ENCODE measurements at regions not wholly inside any gene's neighbourhood (a gene's known extent, or its start where the extent isn't known, plus 50 kb on each side); places are given as distances from the start of the nearest gene placed in this dataset.

- H3K36me3 ChIP-seq (ENCODE audit: insufficient read depth) = no peaks in the 10 kb centered on the region
- TF ChIP-seq CTCF (conservative IDR thresholded peaks at IDR 0.05; ENCODE audit: low read depth, low read length) = no peak
- H3K27me3 ChIP-seq (ENCODE audit: insufficient read depth, low read depth) = no peaks in the 10 kb centered on the region
- H3K9ac ChIP-seq = no peak overlapping the region
- H3K4me2 ChIP-seq = no peak overlapping the region
- no peaks in the 10 kb centered on the region for H3K4me1 ChIP-seq (ENCODE audit: low read depth, poor library complexity, severe bottlenecking)
- H2AFZ ChIP-seq (ENCODE audit: low read depth) = no peak overlapping the region
- no peak overlapping the region for H3K27ac ChIP-seq
- no peaks in the 10 kb centered on the region for H4K20me1 ChIP-seq (ENCODE audit: insufficient read depth)
- no peak overlapping the region for H3K4me3 ChIP-seq (IDR thresholded peaks at IDR 0.05; ENCODE audit: insufficient read depth, low read depth, low read length)
- H3K79me2 ChIP-seq (ENCODE audit: insufficient read depth, low read depth) = no peaks in the 10 kb centered on the region
These were observed 342.0 kb upstream of the IRX4 start for GRCh38 chr5:2224689-2225088.

- Histone ChIP-seq H3K27me3 (ENCODE audit: insufficient read depth, low read depth) (no peaks in the 10 kb centered on the region), H4K20me1 (ENCODE audit: insufficient read depth) (no peaks in the 10 kb centered on the region), H3K27ac (no peak overlapping the region), H3K36me3 (ENCODE audit: insufficient read depth) (no peaks in the 10 kb centered on the region), H3K79me2 (ENCODE audit: insufficient read depth, low read depth) (no peaks in the 10 kb centered on the region), H3K4me1 (ENCODE audit: low read depth, poor library complexity, severe bottlenecking) (no peaks in the 10 kb centered on the region), H2AFZ (ENCODE audit: low read depth) (no peak overlapping the region), H3K4me2 (no peak overlapping the region), H3K4me3 (IDR thresholded peaks at IDR 0.05; ENCODE audit: insufficient read depth, low read depth, low read length) (no peak overlapping the region), H3K9ac (no peak overlapping the region)
- no peak for TF ChIP-seq CTCF (conservative IDR thresholded peaks at IDR 0.05; ENCODE audit: low read depth, low read length)
These were observed 340.6 kb upstream of the IRX4 start for GRCh38 chr5:2223303-2223702.

DNA sequence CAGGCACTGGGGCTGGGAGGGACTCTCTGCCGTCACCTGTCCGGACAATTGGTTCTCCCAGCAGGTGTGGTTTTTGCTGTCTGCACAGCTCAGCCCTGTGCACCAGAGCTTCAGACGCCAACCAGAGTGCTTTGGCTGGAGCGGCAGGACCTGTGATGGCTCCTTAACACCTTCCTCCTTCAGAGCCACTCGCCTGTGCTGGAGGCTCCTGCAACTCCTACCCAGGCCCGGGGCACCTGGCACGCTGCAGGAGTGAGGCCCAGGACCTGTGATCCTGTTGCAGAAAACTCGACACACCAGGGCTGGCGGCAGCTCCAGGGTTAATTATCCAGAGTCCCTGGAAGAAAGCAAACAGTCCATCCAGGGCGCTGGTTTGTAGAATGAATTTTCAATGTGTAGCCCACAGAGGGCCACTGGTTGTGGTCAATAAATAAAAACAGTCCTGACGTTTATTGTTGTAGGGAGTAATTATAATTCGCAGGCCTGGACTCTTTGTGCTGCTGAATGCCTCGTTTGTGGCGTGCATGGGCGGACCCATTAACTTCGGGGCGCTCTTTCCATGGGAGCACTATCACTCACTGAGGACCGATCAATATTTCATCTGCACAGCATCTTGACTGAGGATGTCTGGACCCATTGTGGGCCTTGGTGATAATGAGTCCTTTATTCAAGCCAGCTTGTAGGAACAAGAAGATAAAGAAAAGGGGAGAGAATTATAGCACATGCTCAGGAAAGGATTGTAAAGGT lies 339.7 kb upstream of the IRX4 start:
- H3K27ac ChIP-seq = no peak overlapping the region
- H3K9ac ChIP-seq = no peak overlapping the region
- H3K27me3 ChIP-seq (ENCODE audit: insufficient read depth, low read depth) = no peaks in the 10 kb centered on the region
- H4K20me1 ChIP-seq (ENCODE audit: insufficient read depth) = no peaks in the 10 kb centered on the region
- H3K4me1 ChIP-seq (ENCODE audit: low read depth, poor library complexity, severe bottlenecking) = no peaks in the 10 kb centered on the region
- TF ChIP-seq CTCF (conservative IDR thresholded peaks at IDR 0.05; ENCODE audit: low read depth, low read length) = no peak
- H3K4me2 ChIP-seq = no peak overlapping the region
- no peak overlapping the region for H3K4me3 ChIP-seq (IDR thresholded peaks at IDR 0.05; ENCODE audit: insufficient read depth, low read depth, low read length)
- no peaks in the 10 kb centered on the region for H3K79me2 ChIP-seq (ENCODE audit: insufficient read depth, low read depth)
- H2AFZ ChIP-seq (ENCODE audit: low read depth) = no peak overlapping the region
- H3K36me3 ChIP-seq (ENCODE audit: insufficient read depth) = no peaks in the 10 kb centered on the region

DNA sequence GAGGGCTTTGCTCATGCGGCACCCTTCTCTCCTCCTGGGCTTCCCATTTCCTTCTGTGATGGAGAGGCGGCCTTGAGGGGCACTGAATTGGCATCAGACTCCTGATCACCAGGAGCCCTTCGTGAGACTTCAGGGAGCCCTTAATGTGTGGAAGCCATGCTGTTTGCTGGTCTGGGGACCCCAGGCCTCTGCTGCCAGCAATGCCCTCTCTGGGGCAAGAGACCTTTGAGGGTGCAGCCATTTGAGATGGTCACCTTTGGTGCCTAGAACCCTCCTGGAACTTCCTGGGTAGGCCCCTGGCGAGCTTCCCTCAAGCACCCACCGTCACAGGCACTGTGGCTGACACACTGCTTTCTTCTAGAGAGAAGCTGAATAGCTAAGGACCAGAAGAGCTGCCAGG lies 338.7 kb upstream of the IRX4 start:
- Histone ChIP-seq H4K20me1 (ENCODE audit: insufficient read depth) (no peaks in the 10 kb centered on the region), H3K36me3 (ENCODE audit: insufficient read depth) (no peaks in the 10 kb centered on the region), H3K79me2 (ENCODE audit: insufficient read depth, low read depth) (no peaks in the 10 kb centered on the region), H3K4me1 (ENCODE audit: low read depth, poor library complexity, severe bottlenecking) (no peaks in the 10 kb centered on the region), H3K9ac (no peak overlapping the region), H3K4me2 (no peak overlapping the region), H3K4me3 (IDR thresholded peaks at IDR 0.05; ENCODE audit: insufficient read depth, low read depth, low read length) (no peak overlapping the region), H3K27me3 (ENCODE audit: insufficient read depth, low read depth) (no peaks in the 10 kb centered on the region), H3K27ac (no peak overlapping the region), H2AFZ (ENCODE audit: low read depth) (no peak overlapping the region)
- TF ChIP-seq CTCF (conservative IDR thresholded peaks at IDR 0.05; ENCODE audit: low read depth, low read length) = no peak

Data from KMS-11 (cell line).